Right atrium auricular region (tissue), 2 donors: ENCODE measurements at regions not wholly inside any gene's neighbourhood (a gene's known extent, or its start where the extent isn't known, plus 50 kb on each side); places are given as distances from the start of the nearest gene placed in this dataset.
A peak's percentile ranks its signal among the peaks of the same experiment; 100 is the strongest.

Experiments used
- DNase-seq: peaks from one replicate; pipeline ENCODE4 v3.0.0-alpha.2; 2019; ENCODE audit warnings: low spot score
- H3K27ac ChIP-seq, 2 donors: fragments of 200-600 bp; sonication (generic); 1 replicate in 1 of 2; 2 replicates in 1 of 2; pipeline ENCODE4 v1.5.1; 2016 to 2019
- H3K27me3 ChIP-seq, 2 donors: fragments of 200-600 bp; sonication (generic); one replicate each; pipeline versions ENCODE4 v1.5.1 to v1.6.0; 2017 to 2019
- H3K36me3 ChIP-seq: fragments of 200-600 bp; sonication (generic); one replicate; pipeline ENCODE4 v1.5.1; 2016
- H3K4me1 ChIP-seq, 2 donors: fragments of 200-600 bp; sonication (generic); one replicate each; pipeline versions ENCODE4 v1.5.1 to v1.6.0; 2017 to 2019
- H3K4me3 ChIP-seq, 2 donors: fragments of 200-600 bp; sonication (generic); 1 replicate in 1 of 2; 2 replicates in 1 of 2; pipeline ENCODE4 v1.5.1; 2017 to 2019; ENCODE audit warnings: mild to moderate bottlenecking in 1 of 2, moderate library complexity in 1 of 2
- H3K9me3 ChIP-seq, 2 donors: fragments of 200-600 bp; sonication (generic); one replicate each; pipeline ENCODE4 v1.5.1; 2019
- CTCF ChIP-seq, 2 donors: fragments of 200-600 bp; sonication (generic); IDR thresholded peaks; one replicate each; pipeline ENCODE4 v1.5.1; 2019; ENCODE audit warnings: antibody characterized with exemption in 2 of 2

- H3K9me3 ChIP-seq, result no peaks in the 10 kb centered on the region
- H3K27ac ChIP-seq, result peak overlapping the region in 1 of 2 donors; percentile 7
- no peak for TF ChIP-seq CTCF (IDR thresholded peaks at IDR 0.05)
- H3K27me3 ChIP-seq, result no peaks in the 10 kb centered on the region
- H3K36me3 ChIP-seq, result no peaks in the 10 kb centered on the region
- H3K4me3 ChIP-seq, result no peak overlapping the region
- DNase-seq, result no peak
- peaks cover 0 to 18% of the 10 kb centered on the region in 2 donors for H3K4me1 ChIP-seq
These were observed 211.5 kb downstream of the DHX15 start for GRCh38 chr4:24372881-24373280.

GRCh38 chr4:24372341-24372740 lies 212.0 kb downstream of the DHX15 start:
- no peak for TF ChIP-seq CTCF (IDR thresholded peaks at IDR 0.05)
- Histone ChIP-seq H3K9me3 (no peaks in the 10 kb centered on the region), H3K36me3 (no peaks in the 10 kb centered on the region), H3K4me1 (peaks cover 0 to 18% of the 10 kb centered on the region in 2 donors), H3K27me3 (no peaks in the 10 kb centered on the region), H3K27ac (peak overlapping the region in 1 of 2 donors; percentile 42), H3K4me3 (no peak overlapping the region)
- no peak for DNase-seq

- TF ChIP-seq CTCF (IDR thresholded peaks at IDR 0.05), result no peak
- H3K4me1 ChIP-seq, result peaks cover 0 to 18% of the 10 kb centered on the region in 2 donors
- H3K36me3 ChIP-seq, result no peaks in the 10 kb centered on the region
- H3K27me3 ChIP-seq, result no peaks in the 10 kb centered on the region
- no peak overlapping the region for H3K4me3 ChIP-seq
- DNase-seq, result no peak
- H3K27ac ChIP-seq, result no peak overlapping the region
- H3K9me3 ChIP-seq, result no peaks in the 10 kb centered on the region
These were observed 213.9 kb downstream of the DHX15 start for GRCh38 chr4:24370421-24370820.

- Histone ChIP-seq H3K4me1 (peaks cover 0 to 18% of the 10 kb centered on the region in 2 donors), H3K4me3 (no peak overlapping the region), H3K27ac (no peak overlapping the region), H3K36me3 (no peaks in the 10 kb centered on the region), H3K27me3 (no peaks in the 10 kb centered on the region), H3K9me3 (no peaks in the 10 kb centered on the region)
- no peak for TF ChIP-seq CTCF (IDR thresholded peaks at IDR 0.05)
- DNase-seq, result no peak
These were observed 214.8 kb downstream of the DHX15 start for GRCh38 chr4:24369507-24370029.

GRCh38 chr4:24368801-24369200 lies 215.6 kb downstream of the DHX15 start:
- no peak overlapping the region for H3K4me3 ChIP-seq
- no peak overlapping the region for H3K27ac ChIP-seq
- H3K27me3 ChIP-seq, result no peaks in the 10 kb centered on the region
- peaks cover 0 to 16% of the 10 kb centered on the region in 2 donors for H3K4me1 ChIP-seq
- TF ChIP-seq CTCF (IDR thresholded peaks at IDR 0.05), result no peak
- no peaks in the 10 kb centered on the region for H3K36me3 ChIP-seq
- DNase-seq, result no peak
- H3K9me3 ChIP-seq, result no peaks in the 10 kb centered on the region

GRCh38 chr4:24364852-24365251 lies 219.5 kb downstream of the DHX15 start:
- H3K27ac ChIP-seq, result no peak overlapping the region
- no peak for TF ChIP-seq CTCF (IDR thresholded peaks at IDR 0.05)
- no peak for DNase-seq
- no peaks in the 10 kb centered on the region for H3K27me3 ChIP-seq
- no peak overlapping the region for H3K4me3 ChIP-seq
- H3K36me3 ChIP-seq, result no peaks in the 10 kb centered on the region
- H3K9me3 ChIP-seq, result no peaks in the 10 kb centered on the region
- H3K4me1 ChIP-seq, result peaks cover 0 to 3% of the 10 kb centered on the region in 2 donors
